Activated naive CD4-positive, alpha-beta T cell treated with anti-CD3 and anti-CD28 coated beads, Interleukin-2, amount 10 ng/mL, durations not matched to agents 7 days and 5 days (primary cell): ENCODE measurements at regions not wholly inside any gene's neighbourhood (a gene's known extent, or its start where the extent isn't known, plus 50 kb on each side); places are given as distances from the start of the nearest gene placed in this dataset.
"Not testable (repeated sequence)": the region's sequence is repeated elsewhere in the genome, so short reads cannot be mapped to it uniquely, and the experiment has no call there.

Experiments used
- CTCF ChIA-PET: fragments of 350-600 bp; sonication (Branson Sonifier 250); formaldehyde crosslinking; loops from one replicate; lab custom pipeline; 2021; ENCODE audit warnings: antibody characterized with exemption; lab: Charles Lee
- DNase-seq: peaks from one replicate; pipeline ENCODE4 v3.0.0-alpha.2; 2020
- H3K27ac Mint-ChIP-seq: one replicate; pipeline ENCODE4 v1.8.0; 2021; ENCODE audit warnings: mild to moderate bottlenecking, moderate library complexity, mixed read lengths
- H3K27me3 Mint-ChIP-seq: one replicate; pipeline ENCODE4 v1.8.0; 2021; ENCODE audit warnings: mild to moderate bottlenecking, mixed read lengths
- H3K36me3 Mint-ChIP-seq: one replicate; pipeline ENCODE4 v1.8.0; 2021; ENCODE audit warnings: mixed read lengths
- H3K4me1 Mint-ChIP-seq: one replicate; pipeline ENCODE4 v1.8.0; 2021; ENCODE audit warnings: mixed read lengths
- H3K4me3 Mint-ChIP-seq: one replicate; pipeline ENCODE4 v1.8.0; 2021; ENCODE audit warnings: mild to moderate bottlenecking, moderate library complexity, mixed read lengths
- H3K9me3 Mint-ChIP-seq: one replicate; pipeline ENCODE4 v1.8.0; 2021; ENCODE audit warnings: mixed read lengths

GRCh38 chr22:25386538-25386884 lies 167.1 kb downstream of the CRYBB2 start:
- Mint-ChIP-seq H3K27ac (no peak overlapping the region), H3K4me1 (peaks cover 53% of the 10 kb centered on the region), H3K4me3 (no peak overlapping the region), H3K36me3 (peaks cover 5% of the 10 kb centered on the region), H3K27me3 (no peaks in the 10 kb centered on the region), H3K9me3 (no peaks in the 10 kb centered on the region)
- CTCF ChIA-PET, result no interaction called here
- DNase-seq, result no peak

DNA sequence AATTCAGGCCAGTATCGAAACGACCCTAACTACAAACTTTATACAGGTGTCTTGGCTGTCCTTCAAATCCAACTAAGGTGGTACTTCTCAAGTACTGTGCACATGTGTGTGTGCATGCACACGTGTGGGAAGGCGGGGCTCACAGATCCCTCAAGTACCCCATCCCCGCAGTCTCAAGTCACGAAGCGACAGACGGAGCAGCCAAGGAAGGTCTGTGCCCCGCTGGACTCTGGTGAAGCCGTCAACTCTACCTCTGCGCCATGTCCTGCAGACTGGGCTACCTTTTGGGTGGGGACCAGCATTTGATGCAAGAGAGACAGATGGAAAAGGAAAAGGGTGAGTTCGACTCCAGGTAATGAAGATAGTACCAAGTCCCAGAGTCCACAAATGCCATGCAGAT lies 169.0 kb downstream of the CRYBB2 start:
- H3K36me3 Mint-ChIP-seq, result peaks cover 5% of the 10 kb centered on the region
- H3K27ac Mint-ChIP-seq, result no peak overlapping the region
- no peaks in the 10 kb centered on the region for H3K9me3 Mint-ChIP-seq
- CTCF ChIA-PET, result no interaction called here
- no peak overlapping the region for H3K4me3 Mint-ChIP-seq
- peaks cover 53% of the 10 kb centered on the region for H3K4me1 Mint-ChIP-seq
- DNase-seq, result no peak
- H3K27me3 Mint-ChIP-seq, result no peaks in the 10 kb centered on the region

DNA sequence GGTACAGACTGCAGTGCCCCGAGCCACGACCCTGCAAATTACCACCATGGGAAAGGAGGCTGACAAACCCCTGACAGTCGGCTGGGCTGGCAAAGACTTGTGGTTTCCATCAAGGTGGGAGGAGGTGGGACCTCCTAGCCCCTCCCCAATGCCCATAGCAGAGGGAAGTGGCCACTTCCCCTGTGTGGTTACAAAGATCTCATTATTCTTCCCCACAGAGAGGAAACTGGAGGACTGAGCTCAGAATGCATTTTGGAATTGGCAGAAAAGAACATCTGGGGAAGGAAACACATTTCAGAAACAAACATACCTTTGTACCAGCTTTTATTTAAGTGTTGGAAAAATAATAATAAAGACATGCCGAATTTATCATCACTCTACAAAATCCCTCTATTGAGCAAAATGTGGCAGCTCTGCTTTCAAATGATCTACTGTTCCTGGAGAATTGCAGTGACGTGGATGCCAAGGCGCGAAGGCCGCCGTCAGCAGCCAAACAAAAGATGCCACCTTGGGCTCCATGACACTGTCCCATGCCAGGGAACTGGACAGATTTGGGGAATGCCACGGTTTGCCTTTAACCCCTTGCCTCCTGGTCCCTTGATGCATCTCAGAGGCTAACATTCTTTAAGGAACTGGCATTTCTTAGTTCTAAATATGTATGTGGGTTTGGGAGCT lies 169.6 kb downstream of the CRYBB2 start:
- Mint-ChIP-seq H3K4me1 (peaks cover 53% of the 10 kb centered on the region), H3K4me3 (no peak overlapping the region), H3K9me3 (no peaks in the 10 kb centered on the region), H3K27ac (no peak overlapping the region), H3K27me3 (no peaks in the 10 kb centered on the region), H3K36me3 (peaks cover 5% of the 10 kb centered on the region)
- DNase-seq, result peak; percentile 42
- CTCF ChIA-PET, result no interaction called here

DNA sequence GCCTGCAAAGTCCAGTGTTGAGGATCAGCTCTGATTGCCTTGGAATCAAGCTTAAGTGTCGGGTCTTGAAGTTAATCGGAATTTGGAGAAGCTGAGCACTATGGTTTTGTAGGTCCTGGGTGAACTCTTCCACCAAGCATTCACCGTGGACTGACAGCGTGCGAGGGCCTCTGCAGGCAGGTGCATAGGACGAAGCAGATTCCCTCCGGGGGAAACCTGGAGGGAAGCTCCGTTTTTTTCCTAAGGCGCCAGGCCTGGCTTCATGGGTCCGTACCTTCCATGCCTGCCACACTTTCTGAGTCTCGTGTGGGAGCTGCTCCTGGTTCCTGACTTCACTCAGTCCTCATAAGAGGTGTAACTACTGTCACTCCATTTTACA lies 170.1 kb downstream of the CRYBB2 start:
- H3K36me3 Mint-ChIP-seq, result peaks cover 5% of the 10 kb centered on the region
- DNase-seq, result no peak
- H3K4me1 Mint-ChIP-seq, result peaks cover 53% of the 10 kb centered on the region
- no peak overlapping the region for H3K4me3 Mint-ChIP-seq
- CTCF ChIA-PET, result no interaction called here
- no peak overlapping the region for H3K27ac Mint-ChIP-seq
- H3K9me3 Mint-ChIP-seq, result no peaks in the 10 kb centered on the region
- no peaks in the 10 kb centered on the region for H3K27me3 Mint-ChIP-seq

GRCh38 chr22:25390297-25391240 lies 171.1 kb downstream of the CRYBB2 start:
- peaks cover 5% of the 10 kb centered on the region for H3K36me3 Mint-ChIP-seq
- CTCF ChIA-PET, result no interaction called here
- no peak for DNase-seq
- H3K27me3 Mint-ChIP-seq, result no peaks in the 10 kb centered on the region
- H3K27ac Mint-ChIP-seq, result no peak overlapping the region
- H3K9me3 Mint-ChIP-seq, result no peaks in the 10 kb centered on the region
- H3K4me3 Mint-ChIP-seq, result no peak overlapping the region
- peaks cover 50% of the 10 kb centered on the region for H3K4me1 Mint-ChIP-seq

DNA sequence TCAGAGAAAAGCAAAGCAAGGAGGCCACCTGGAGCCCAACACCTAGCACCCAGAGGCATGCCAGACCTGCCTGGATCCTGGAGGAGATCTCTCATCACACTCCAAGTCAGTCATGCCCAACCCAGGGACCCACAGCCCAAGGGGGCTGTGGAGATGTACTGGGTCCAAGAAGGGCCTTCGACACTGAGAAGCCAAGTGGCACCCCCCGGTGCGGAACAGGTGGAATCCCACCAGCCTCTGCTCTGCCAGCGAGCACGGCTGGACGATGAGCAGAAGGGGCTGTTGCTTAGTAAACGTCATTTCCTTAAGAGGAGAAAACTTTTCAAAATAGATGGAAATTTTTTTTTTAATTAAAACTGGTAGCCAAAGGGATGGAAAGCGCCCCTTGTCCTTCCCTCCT lies 171.9 kb upstream of the GRK3 start:
- no peak overlapping the region for H3K27ac Mint-ChIP-seq
- peaks cover 7% of the 10 kb centered on the region for H3K36me3 Mint-ChIP-seq
- peaks cover 50% of the 10 kb centered on the region for H3K4me1 Mint-ChIP-seq
- CTCF ChIA-PET, result no interaction called here
- H3K4me3 Mint-ChIP-seq, result no peak overlapping the region
- H3K9me3 Mint-ChIP-seq, result no peaks in the 10 kb centered on the region
- no peak for DNase-seq
- H3K27me3 Mint-ChIP-seq, result no peaks in the 10 kb centered on the region

DNA sequence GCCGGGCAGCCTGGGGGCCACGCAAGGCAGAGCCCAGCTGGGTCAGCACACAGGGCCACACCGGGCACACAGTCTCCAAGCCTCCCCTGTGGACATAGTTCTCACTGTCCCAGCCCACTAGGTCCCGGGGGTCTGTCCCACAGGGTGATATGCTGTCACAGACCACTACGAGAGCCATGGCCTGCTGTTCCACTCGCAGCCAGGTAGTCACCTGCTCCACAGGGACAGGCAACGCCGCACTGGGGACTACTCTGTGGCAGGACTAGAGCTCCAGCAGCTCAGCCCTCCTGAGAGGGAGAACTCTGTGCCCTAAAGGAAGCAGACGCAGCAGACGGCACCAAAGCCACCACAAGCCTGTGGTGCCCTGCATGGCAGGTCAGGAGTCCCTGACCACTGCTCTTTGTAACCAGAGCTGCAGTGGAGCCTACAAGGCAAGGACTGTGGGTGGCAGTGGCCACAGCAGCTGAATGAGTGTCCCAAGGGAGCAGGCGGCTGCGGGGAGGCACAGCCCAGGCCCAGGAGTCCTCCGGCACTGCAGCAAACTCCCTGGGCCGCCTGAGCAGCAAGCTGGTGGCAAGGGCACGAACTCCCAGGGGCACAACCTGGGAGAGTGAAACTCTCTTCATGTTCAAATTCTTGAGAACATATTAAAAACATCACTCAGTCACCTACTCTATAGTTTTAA lies 171.2 kb upstream of the GRK3 start:
- CTCF ChIA-PET, result no interaction called here
- Mint-ChIP-seq H3K4me1 (peaks cover 51% of the 10 kb centered on the region), H3K36me3 (peaks cover 7% of the 10 kb centered on the region), H3K27me3 (no peaks in the 10 kb centered on the region), H3K27ac (no peak overlapping the region), H3K9me3 (no peaks in the 10 kb centered on the region), H3K4me3 (no peak overlapping the region)
- no peak for DNase-seq

DNA sequence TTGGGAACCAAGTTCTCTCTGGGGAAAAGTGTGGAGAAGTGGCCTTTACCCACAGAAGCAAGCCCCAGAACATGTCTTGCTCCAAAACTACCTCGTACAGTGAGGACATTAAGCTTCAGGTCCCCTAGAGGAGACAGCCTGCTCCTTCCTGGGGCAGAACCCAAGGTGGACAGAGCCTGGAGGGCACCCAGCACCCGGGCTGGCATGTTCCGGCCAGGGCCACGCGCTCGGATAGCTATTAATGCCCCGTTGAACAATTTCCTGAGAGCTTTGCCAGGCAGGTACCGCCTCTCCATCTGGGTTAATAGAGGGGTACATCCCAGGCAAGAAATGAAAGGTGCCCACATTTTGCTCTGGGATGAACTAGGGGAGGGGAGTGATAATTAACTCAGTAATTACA lies 169.0 kb upstream of the GRK3 start:
- no peak overlapping the region for H3K27ac Mint-ChIP-seq
- peaks cover 7% of the 10 kb centered on the region for H3K36me3 Mint-ChIP-seq
- peaks cover 43% of the 10 kb centered on the region for H3K4me1 Mint-ChIP-seq
- no peaks in the 10 kb centered on the region for H3K9me3 Mint-ChIP-seq
- no peaks in the 10 kb centered on the region for H3K27me3 Mint-ChIP-seq
- CTCF ChIA-PET, result interaction anchor here (0.8 to 1.9 kb wide), 2 partner anchors 15 to 33 kb away, joined by 4 to 6 read pairs; no protein-coding TSS in a partner anchor
- DNase-seq, result no peak
- H3K4me3 Mint-ChIP-seq, result no peak overlapping the region

- H3K36me3 Mint-ChIP-seq, result peaks cover 6% of the 10 kb centered on the region
- CTCF ChIA-PET, result interaction anchor here (0.8 to 1.9 kb wide), 2 partner anchors 16 to 33 kb away, joined by 4 to 6 read pairs; no protein-coding TSS in a partner anchor
- no peak for DNase-seq
- no peak overlapping the region for H3K27ac Mint-ChIP-seq
- no peak overlapping the region for H3K4me3 Mint-ChIP-seq
- H3K4me1 Mint-ChIP-seq, result peaks cover 43% of the 10 kb centered on the region
- no peaks in the 10 kb centered on the region for H3K9me3 Mint-ChIP-seq
- H3K27me3 Mint-ChIP-seq, result no peaks in the 10 kb centered on the region
Observed at GRCh38 chr22:25395915-25396314, 168.6 kb upstream of the GRK3 start.

DNA sequence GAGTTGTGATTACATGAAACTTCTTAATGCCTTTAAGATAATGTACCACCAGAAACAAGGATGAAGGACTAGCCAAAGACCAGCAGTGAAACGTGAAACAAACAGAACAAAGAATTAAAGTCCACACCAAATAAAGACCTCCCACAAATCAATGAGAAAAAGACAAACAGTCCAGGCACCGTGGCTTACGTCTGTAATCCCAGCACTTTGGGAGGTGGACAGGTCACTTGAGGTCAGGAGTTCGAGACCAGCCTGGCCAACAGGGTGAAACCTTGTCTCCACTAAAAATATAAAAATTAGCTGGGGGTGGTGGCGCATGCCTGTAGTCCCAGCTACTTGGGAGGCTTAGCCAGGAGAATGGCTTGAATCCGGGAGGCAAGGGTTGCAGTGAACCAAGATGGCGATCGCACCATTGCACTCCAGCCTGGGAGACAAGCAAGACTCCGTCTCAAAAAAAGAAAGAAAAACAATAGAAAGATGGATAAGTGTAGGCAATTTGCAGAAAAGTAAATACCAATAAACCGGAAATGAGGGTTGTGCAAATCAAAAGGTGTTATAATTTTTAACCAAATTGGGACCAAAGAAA lies 167.8 kb upstream of the GRK3 start:
- DNase-seq, result no peak
- CTCF ChIA-PET, result interaction anchor here (1.4 kb wide), 1 partner anchor 11 kb away, joined by 5 read pairs; no protein-coding TSS in a partner anchor
- Mint-ChIP-seq H3K9me3 (no peaks in the 10 kb centered on the region), H3K4me1 (peaks cover 44% of the 10 kb centered on the region), H3K27me3 (no peaks in the 10 kb centered on the region), H3K4me3 (no peak overlapping the region), H3K27ac (no peak overlapping the region), H3K36me3 (peaks cover 6% of the 10 kb centered on the region)

DNA sequence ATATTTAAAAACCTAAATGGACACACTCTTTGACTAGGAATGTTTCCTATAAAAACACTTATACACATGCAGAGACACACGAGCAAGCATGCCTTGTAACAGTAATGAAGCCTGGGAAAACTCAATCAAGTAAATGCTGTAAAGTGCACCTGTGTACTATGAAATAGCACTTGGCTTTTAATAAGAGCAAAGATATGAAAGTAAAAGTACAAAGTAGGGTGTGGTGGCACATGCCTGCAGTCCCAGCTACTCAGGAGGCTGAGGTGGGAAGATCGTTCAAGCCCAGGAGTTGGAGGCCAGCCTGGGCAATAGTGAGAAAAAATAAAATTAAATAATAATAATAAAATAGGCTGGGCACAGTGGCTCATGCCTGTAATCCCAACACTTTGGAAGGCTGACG lies 166.9 kb upstream of the GRK3 start:
- Mint-ChIP-seq H3K36me3 (peaks cover 6% of the 10 kb centered on the region), H3K9me3 (no peaks in the 10 kb centered on the region), H3K27me3 (no peaks in the 10 kb centered on the region), H3K4me3 (no peak overlapping the region), H3K4me1 (peaks cover 53% of the 10 kb centered on the region), H3K27ac (no peak overlapping the region)
- CTCF ChIA-PET, result interaction anchor here (1.4 kb wide), 1 partner anchor 12 kb away, joined by 5 read pairs; no protein-coding TSS in a partner anchor
- DNase-seq, result no peak

- CTCF ChIA-PET, H3K27me3 Mint-ChIP-seq, H3K9me3 Mint-ChIP-seq, H3K36me3 Mint-ChIP-seq, H3K4me3 Mint-ChIP-seq, H3K27ac Mint-ChIP-seq: not testable (repeated sequence)
- DNase-seq, result peak; percentile 41
- peaks cover 63% of the 10 kb centered on the region for H3K4me1 Mint-ChIP-seq
Observed at GRCh38 chr22:25398591-25399062, 165.8 kb upstream of the GRK3 start.

- H3K27ac Mint-ChIP-seq, result no peak overlapping the region
- no peaks in the 10 kb centered on the region for H3K27me3 Mint-ChIP-seq
- no peak overlapping the region for H3K4me3 Mint-ChIP-seq
- H3K36me3 Mint-ChIP-seq, result peaks cover 6% of the 10 kb centered on the region
- DNase-seq, result no peak
- CTCF ChIA-PET, result no interaction called here
- peaks cover 70% of the 10 kb centered on the region for H3K4me1 Mint-ChIP-seq
- no peaks in the 10 kb centered on the region for H3K9me3 Mint-ChIP-seq
Observed at GRCh38 chr22:25399649-25400151, 164.8 kb upstream of the GRK3 start.

DNA sequence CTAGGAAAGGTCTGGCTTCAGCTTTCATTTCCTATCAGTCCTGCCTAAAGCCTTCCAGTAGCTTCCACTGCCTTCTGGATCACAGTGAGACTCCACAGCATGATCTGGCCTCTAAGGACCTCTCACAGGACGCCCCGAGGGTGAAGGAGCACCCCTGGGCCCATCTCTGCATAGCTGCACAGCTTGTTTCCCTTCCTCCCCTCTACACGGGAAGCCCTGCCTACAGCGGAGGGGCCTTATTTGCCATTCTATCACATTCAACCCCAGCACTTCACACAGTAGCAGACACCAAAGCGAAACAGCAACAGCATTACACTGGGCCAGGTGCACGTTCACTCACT lies 162.3 kb upstream of the GRK3 start:
- H3K9me3 Mint-ChIP-seq, result no peaks in the 10 kb centered on the region
- no peak overlapping the region for H3K4me3 Mint-ChIP-seq
- no peaks in the 10 kb centered on the region for H3K36me3 Mint-ChIP-seq
- CTCF ChIA-PET, result interaction anchor here (0.6 to 1.4 kb wide), 2 partner anchors 45 to 673 kb away, joined by 3 read pairs; no protein-coding TSS in a partner anchor
- peaks cover 63% of the 10 kb centered on the region for H3K4me1 Mint-ChIP-seq
- no peak overlapping the region for H3K27ac Mint-ChIP-seq
- DNase-seq, result no peak
- H3K27me3 Mint-ChIP-seq, result no peaks in the 10 kb centered on the region
